ENCODE measurements at regions not wholly inside any gene's neighbourhood (a gene's known extent, or its start where the extent isn't known, plus 50 kb on each side); places are given as distances from the start of the nearest gene placed in this dataset.

GRCh38 chr16:17861981-17862479 lies 391.3 kb upstream of the XYLT1 start:
- DNase-seq (ENCODE audit: low read depth in 2 of 2): no peak

DNA sequence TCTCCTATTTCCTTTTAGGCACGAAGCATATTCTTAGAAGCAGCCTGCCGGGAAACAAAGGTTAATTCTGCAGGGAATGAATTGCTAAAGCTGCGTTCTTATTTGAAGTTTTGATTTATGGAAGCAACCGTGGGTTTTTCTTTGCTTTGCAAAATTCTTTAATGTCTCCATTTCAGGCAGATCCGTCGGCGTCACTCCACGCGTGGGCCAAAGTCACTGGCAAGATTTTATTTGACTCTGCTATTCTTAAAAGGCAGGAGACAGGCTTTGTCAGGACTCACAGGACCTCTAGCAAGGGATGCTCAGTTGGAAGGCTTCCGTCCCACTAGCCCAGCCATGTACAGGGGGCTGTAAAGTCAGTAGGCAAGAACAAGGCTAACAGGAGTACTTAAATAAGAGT lies 387.3 kb upstream of the XYLT1 start:
- no peak for DNase-seq (ENCODE audit: low read depth in 2 of 2)

DNA sequence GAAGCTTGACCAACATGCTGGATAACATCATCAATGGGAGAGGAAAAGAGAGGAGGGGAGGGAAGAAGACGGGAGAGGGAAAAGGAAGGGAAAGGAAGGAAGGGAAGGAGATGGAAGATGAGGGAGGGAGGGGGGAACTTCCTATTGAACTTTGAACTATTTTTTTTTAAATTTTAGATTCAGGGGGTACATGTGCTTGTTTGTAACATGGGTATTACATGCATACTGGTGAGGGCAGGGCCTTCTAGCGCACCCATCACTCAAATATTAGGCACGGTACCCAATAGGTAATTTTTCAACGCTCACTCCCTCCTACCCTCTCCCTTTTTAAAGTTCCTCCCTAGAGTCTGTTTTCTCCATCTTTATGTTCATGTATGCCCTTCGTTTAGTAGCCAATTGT lies 383.2 kb upstream of the XYLT1 start:
- DNase-seq (ENCODE audit: low read depth in 2 of 2): no peak

DNA sequence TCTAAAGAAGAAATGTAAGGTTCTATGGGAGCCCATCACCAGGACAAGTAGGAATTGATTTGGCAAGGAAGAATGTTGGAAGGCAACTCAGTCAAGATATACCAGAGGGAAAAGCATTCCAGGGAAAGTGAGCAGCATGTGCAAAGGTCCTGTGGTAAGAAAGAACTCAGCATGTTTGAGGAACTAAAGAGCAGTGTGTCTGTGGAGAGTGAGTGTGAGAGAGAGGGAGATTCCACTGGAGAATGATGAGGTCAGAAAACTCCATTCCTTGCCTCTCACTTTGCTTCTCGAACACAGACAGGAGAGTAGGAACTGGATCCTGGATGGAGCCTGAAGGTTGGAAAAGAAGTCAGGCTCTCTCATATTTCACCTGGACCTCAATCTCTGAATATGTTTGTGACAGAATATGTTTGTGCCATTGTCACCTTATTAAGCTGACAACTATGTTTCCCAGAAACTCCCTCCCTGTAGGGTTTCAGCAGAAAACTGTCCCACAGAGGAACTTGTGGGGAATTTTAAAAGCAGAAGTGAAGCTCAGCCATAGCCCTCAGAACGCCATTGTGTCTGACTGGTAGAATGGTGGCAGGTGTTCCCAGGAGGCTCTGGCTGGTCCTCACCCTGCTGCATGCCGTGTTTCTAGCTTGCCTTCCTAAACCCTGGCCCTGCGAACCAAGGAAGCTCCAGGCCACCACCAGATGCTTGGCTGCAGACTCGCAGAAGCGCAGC lies 382.4 kb upstream of the XYLT1 start:
- no peak for DNase-seq (ENCODE audit: low read depth in 2 of 2)

- no peak for DNase-seq (ENCODE audit: low read depth in 2 of 2)
Observed at GRCh38 chr16:17850581-17851250, 380.0 kb upstream of the XYLT1 start.

DNA sequence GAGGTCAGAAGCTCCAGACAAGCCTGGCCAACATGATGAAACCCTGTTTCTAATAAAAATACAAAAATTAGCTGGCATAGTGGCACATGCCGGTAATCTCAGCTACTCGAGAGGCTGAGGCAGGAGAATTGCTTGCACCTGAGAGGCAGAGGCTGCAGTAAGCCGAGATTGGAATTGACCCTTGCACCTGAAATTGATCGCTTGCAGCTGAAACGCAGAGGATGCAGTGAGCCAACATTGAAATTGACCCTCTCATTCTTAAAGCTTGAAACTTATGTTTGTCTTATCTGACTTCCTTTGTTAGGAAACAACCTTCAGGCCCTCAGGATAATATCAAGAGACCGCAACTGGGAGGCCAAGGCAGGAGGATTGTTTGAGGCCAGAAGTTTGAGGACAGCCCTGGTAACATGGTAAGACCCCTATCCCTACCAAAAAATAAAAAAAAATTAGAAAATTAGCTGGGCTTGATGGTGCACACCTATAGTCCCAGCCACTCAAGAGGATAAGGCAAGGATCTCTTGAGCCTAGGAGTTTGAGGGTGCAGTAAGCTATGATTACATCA lies 376.6 kb upstream of the XYLT1 start:
- no peak for DNase-seq (ENCODE audit: low read depth in 2 of 2)

GRCh38 chr16:17846030-17846429 lies 375.3 kb upstream of the XYLT1 start:
- no peak for DNase-seq (ENCODE audit: low read depth in 2 of 2)

- no peak for DNase-seq (ENCODE audit: low read depth in 2 of 2)
Observed at GRCh38 chr16:17845031-17845430, 374.3 kb upstream of the XYLT1 start.

DNA sequence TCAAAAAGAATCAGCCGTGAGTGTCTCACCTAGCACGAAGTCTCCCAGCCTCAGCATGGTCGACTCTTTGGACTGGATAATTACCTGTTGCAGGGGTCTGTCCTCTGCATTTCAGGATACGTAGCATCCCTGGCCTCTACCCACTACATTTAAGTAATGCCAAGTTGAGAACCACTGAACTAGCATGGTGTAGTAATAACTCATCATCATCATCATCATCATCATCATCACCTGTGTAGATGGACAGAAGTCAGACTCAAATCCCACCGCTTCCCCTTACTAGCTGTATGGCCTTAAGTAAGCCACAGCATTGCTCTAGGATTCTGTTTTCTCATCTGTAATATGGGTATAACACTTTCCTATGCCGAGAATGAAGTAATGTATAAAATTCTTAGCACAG lies 373.1 kb upstream of the XYLT1 start:
- DNase-seq (ENCODE audit: low read depth in 2 of 2): no peak

GRCh38 chr16:17839907-17840306 lies 369.1 kb upstream of the XYLT1 start:
- no peak for DNase-seq (ENCODE audit: low read depth in 2 of 2)

- DNase-seq (ENCODE audit: low read depth in 2 of 2): no peak
Observed at GRCh38 chr16:17839272-17839671, 368.5 kb upstream of the XYLT1 start.

DNA sequence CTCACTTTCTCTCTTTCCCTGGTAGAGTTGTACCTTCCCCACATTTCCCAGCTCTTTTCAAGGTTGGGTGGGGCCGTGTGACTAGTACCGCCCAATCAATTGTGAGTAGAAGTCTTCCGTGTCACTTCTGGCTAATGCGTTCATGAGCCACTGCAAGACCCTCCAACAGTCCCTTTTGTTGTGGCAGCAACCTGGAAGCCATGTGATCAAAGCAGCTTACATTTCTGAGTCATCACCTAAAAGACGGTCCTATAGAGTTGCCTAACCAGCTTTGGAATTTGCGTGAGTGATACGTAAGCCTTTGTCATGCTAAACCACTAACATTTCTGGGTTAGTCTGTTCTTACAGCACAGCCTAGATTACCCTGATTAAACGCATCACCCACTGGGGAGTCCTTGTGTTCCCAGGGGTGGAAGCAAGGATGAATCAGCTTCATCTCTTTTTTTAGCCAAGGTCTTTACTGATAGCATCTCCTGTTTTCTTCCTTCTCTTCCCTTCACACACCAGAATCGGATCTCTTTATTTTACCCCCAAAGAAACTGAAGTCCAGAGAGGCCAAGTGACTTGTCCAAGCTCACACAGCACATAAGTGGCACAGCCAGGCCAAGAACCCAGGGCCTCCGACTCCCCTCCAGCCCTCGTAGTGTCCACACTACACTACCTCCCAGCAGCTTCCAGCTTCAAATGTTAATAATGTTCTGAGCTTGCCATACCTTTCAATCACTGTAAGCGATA lies 366.3 kb upstream of the XYLT1 start:
- no peak for DNase-seq (ENCODE audit: low read depth in 2 of 2)

DNA sequence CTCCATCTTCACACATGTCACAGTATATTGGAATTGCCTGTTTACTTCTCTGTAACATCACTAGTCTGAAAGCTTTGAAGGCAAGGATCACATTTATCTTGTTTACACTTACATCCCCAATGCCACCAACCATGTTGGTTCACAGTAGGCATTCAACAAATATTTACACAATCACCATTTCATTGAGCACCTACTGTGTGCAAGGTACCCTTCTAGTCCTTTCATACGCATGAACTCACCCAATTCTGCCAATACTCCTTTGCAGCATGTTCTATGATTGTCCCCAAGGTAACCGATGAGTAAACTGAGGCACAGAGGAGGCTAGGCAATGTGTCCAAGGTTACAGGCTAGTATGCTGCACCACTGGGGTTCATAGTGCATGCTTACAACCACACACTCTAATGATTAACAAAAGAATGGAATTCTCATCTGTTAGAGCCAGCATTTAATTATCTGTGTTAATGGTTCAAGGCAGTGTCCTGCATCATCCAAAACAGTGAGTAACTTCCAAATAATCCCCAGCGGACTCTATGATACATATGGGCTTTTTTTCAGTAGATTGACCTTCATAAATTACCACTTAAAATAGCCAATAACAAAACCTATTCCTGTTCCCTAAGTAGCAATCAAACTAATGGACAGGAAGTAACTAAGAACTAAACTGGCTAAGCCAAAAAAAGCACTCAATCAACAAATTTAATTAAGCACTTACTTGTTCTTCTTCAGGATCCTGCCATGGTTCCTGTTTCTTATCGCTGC lies 364.5 kb upstream of the XYLT1 start:
- no peak for DNase-seq (ENCODE audit: low read depth in 2 of 2)

- DNase-seq (ENCODE audit: low read depth in 2 of 2): no peak
Observed at GRCh38 chr16:17832738-17833137, 362.0 kb upstream of the XYLT1 start.

DNA sequence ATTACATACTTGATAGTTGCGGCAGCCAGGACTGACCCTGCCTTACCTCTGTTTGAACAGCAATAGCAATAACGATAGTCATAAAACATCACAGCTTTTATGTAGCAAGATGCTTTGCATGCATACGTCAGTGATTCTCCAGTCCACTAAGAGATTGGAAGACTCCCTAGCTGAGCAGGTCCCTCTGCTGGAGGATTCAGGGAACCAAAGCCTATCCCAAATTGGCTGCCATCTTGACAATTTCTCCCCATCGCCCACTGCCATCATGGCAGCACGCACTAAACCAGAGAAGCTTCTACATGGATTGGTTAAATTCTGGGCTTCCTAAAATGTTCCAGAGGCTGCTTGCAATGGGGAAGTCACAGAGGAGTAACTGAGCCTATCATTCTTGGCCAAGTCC lies 360.6 kb upstream of the XYLT1 start:
- DNase-seq (ENCODE audit: low read depth in 2 of 2): no peak

DNA sequence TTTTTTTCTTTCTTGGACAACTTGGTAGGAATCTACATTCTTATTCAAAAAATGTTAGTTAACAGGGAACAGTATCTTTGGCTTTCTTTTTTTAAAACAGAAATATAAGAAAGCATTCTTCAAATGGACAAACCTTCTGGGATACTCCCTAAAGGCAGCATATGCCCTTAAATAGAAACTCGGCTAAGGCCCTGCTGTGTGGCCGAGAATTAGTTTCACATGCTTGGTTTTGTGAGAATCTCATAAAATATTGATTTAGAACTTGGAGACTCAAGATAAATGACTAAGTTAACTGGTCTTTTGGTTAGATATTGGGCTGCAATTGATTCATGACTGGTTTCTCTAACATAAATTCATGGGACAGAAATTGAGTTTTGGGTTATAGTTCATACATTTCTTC lies 359.9 kb upstream of the XYLT1 start:
- no peak for DNase-seq (ENCODE audit: low read depth in 2 of 2)

DNA sequence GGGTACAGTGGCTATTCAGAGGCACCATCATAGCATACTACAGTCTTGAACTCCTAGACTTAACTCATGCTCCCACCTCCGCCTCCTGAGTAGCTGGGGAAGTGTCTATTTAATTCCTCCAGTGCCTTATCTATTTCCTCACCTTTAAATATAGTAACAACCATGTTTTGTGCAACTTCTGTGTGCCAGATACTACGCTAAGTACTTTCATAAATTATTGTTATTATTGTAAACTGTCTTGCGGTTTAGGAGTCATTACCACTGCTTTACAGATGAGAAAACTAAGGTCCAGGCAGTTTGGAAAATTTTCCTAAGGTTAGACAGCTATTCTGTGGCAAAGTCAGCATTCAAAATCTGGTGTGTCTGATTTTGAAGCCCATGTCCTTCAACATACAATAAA lies 359.1 kb upstream of the XYLT1 start:
- DNase-seq (ENCODE audit: low read depth in 2 of 2): no peak

DNA sequence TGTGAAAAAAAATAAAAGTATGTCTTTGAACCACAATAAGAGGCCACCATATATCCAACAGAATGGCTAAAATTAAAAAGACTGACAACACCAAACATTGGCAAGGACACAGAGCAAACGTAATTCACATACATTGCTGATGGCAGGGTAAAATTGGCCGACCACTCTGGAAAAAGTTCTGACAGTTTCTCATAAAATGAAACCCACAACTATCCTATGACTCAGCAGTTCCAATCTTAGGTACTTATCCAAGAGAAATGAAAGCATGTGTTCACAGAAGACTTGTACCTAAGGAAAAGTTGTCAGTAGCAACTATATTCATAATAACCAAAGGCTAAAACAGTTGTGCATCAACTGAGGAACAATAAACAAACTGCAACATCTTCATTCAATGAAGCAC lies 357.3 kb upstream of the XYLT1 start:
- DNase-seq (ENCODE audit: low read depth in 2 of 2): no peak

DNA sequence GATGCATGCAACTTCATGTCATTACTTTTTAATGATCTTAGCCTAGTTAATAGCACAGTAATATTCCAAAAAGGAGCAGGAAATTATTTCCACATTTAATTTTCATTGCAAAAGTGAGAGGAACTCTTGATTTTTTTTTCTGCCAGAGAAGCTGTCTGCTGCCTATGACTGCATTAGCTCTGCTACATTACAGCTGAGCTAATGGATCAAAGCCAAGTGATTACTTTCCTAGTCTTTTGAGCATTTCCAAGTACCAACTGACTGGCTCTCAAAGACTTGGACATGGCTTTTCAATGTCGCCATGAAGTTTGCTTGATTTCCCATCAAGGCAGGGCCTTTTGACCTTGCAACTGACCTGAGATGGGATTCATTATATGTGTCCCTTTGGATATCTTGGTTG lies 356.6 kb upstream of the XYLT1 start:
- no peak for DNase-seq (ENCODE audit: low read depth in 2 of 2)

GRCh38 chr16:17817943-17818342 lies 347.2 kb upstream of the XYLT1 start:
- DNase-seq (ENCODE audit: low read depth in 2 of 2): no peak

GRCh38 chr16:17817260-17817659 lies 346.5 kb upstream of the XYLT1 start:
- DNase-seq (ENCODE audit: low read depth in 2 of 2): no peak

GRCh38 chr16:17812771-17813170 lies 342.0 kb upstream of the XYLT1 start:
- DNase-seq (ENCODE audit: low read depth in 2 of 2): no peak
